Nephron (organoid): ENCODE measurements at regions not wholly inside any gene's neighbourhood (a gene's known extent, or its start where the extent isn't known, plus 50 kb on each side); places are given as distances from the start of the nearest gene placed in this dataset.
"Not testable (repeated sequence)": the region's sequence is repeated elsewhere in the genome, so short reads cannot be mapped to it uniquely, and the experiment has no call there.

Source experiments
- H3K27ac Mint-ChIP-seq, 3 experiments: 2 replicates each; pipeline ENCODE4 v1.8.0; 2020; ENCODE audit warnings: mixed read lengths in 3 of 3, mild to moderate bottlenecking in 2 of 3, moderate library complexity in 1 of 3
- H3K27me3 Mint-ChIP-seq: 2 replicates; pipeline ENCODE4 v1.8.0; 2021; ENCODE audit warnings: low read depth, mild to moderate bottlenecking, moderate library complexity, mixed read lengths
- H3K36me3 Mint-ChIP-seq: 2 replicates; pipeline ENCODE4 v1.8.0; 2020; ENCODE audit warnings: low read depth, mixed read lengths
- H3K4me1 Mint-ChIP-seq: 2 replicates; pipeline ENCODE4 v1.8.0; 2020; ENCODE audit warnings: mixed read lengths
- H3K4me3 Mint-ChIP-seq, 3 experiments: 2 replicates each; pipeline ENCODE4 v1.8.0; 2020; ENCODE audit warnings: mild to moderate bottlenecking in 3 of 3, mixed read lengths in 3 of 3, moderate library complexity in 2 of 3
- H3K9me3 Mint-ChIP-seq: 2 replicates; pipeline ENCODE4 v1.8.0; 2020; ENCODE audit warnings: mixed read lengths
- CTCF ChIP-seq, 3 experiments: fragments of 200-600 bp; sonication (generic); IDR thresholded peaks; one replicate each; pipeline ENCODE4 v1.5.0; 2021; ENCODE audit warnings: antibody characterized with exemption in 3 of 3; ENCODE audit not compliant: unreplicated experiment in 3 of 3

- TF ChIP-seq CTCF (IDR thresholded peaks at IDR 0.05; ENCODE audit: unreplicated experiment in 3 of 3): no peak
- Mint-ChIP-seq H3K36me3 (no peaks in the 10 kb centered on the region), H3K27me3 (no peaks in the 10 kb centered on the region), H3K4me1 (no peaks in the 10 kb centered on the region), H3K4me3 (no peak overlapping the region), H3K9me3 (no peaks in the 10 kb centered on the region), H3K27ac (no peak overlapping the region)
Observed at GRCh38 chr3:22013641-22014040, 262.6 kb upstream of the ZNF385D start.

- no peaks in the 10 kb centered on the region for H3K27me3 Mint-ChIP-seq
- H3K36me3 Mint-ChIP-seq: no peaks in the 10 kb centered on the region
- H3K4me3 Mint-ChIP-seq: no peak overlapping the region
- no peak overlapping the region for H3K27ac Mint-ChIP-seq
- TF ChIP-seq CTCF (IDR thresholded peaks at IDR 0.05; ENCODE audit: unreplicated experiment in 3 of 3): no peak
- no peaks in the 10 kb centered on the region for H3K4me1 Mint-ChIP-seq
- H3K9me3 Mint-ChIP-seq: no peaks in the 10 kb centered on the region
Observed at GRCh38 chr3:22016197-22016596, 265.2 kb upstream of the ZNF385D start.

- H3K27me3 Mint-ChIP-seq, H3K4me1 Mint-ChIP-seq, H3K36me3 Mint-ChIP-seq, H3K4me3 Mint-ChIP-seq, H3K9me3 Mint-ChIP-seq, H3K27ac Mint-ChIP-seq: not testable (repeated sequence)
Observed at GRCh38 chr3:22024638-22025037, 273.6 kb upstream of the ZNF385D start.

- Mint-ChIP-seq H3K36me3 (no peaks in the 10 kb centered on the region), H3K27me3 (no peaks in the 10 kb centered on the region), H3K4me1 (no peaks in the 10 kb centered on the region), H3K4me3 (no peak overlapping the region), H3K27ac (no peak overlapping the region), H3K9me3 (peaks cover 3% of the 10 kb centered on the region)
- TF ChIP-seq CTCF (IDR thresholded peaks at IDR 0.05; ENCODE audit: unreplicated experiment in 3 of 3): no peak
Observed at GRCh38 chr3:22029480-22029879, 278.5 kb upstream of the ZNF385D start.

GRCh38 chr3:22039161-22039560 lies 288.2 kb upstream of the ZNF385D start:
- no peaks in the 10 kb centered on the region for H3K4me1 Mint-ChIP-seq
- H3K27ac Mint-ChIP-seq: no peak overlapping the region
- no peak overlapping the region for H3K4me3 Mint-ChIP-seq
- H3K36me3 Mint-ChIP-seq: no peaks in the 10 kb centered on the region
- no peak for TF ChIP-seq CTCF (IDR thresholded peaks at IDR 0.05; ENCODE audit: unreplicated experiment in 3 of 3)
- no peaks in the 10 kb centered on the region for H3K27me3 Mint-ChIP-seq
- peaks cover 2% of the 10 kb centered on the region for H3K9me3 Mint-ChIP-seq

GRCh38 chr3:22040150-22040549 lies 289.1 kb upstream of the ZNF385D start:
- Mint-ChIP-seq H3K4me1 (no peaks in the 10 kb centered on the region), H3K9me3 (peaks cover 2% of the 10 kb centered on the region)
- TF ChIP-seq CTCF (IDR thresholded peaks at IDR 0.05; ENCODE audit: unreplicated experiment in 3 of 3): no peak

More at GRCh38 chr3:22040150-22040549, 289.1 kb upstream of the ZNF385D start:
- Mint-ChIP-seq H3K36me3 (no peaks in the 10 kb centered on the region), H3K4me3 (no peak overlapping the region), H3K27ac (no peak overlapping the region), H3K27me3 (peaks cover 3% of the 10 kb centered on the region)
